IPS-20b (cell line): ENCODE measurements at regions not wholly inside any gene's neighbourhood (a gene's known extent, or its start where the extent isn't known, plus 50 kb on each side); places are given as distances from the start of the nearest gene placed in this dataset.

Source experiments
- H3K27ac ChIP-seq: one replicate; pipeline ENCODE4 v1.5.1; 2013; ENCODE audit warnings: low read length
- H3K27me3 ChIP-seq: 2 replicates; pipeline ENCODE4 v1.6.1; 2013; ENCODE audit warnings: mild to moderate bottlenecking, low read length, inconsistent platforms; ENCODE audit not compliant: insufficient read depth
- H3K36me3 ChIP-seq: 2 replicates; pipeline ENCODE4 v1.6.1; 2013; ENCODE audit warnings: low read depth, mild to moderate bottlenecking, inconsistent platforms, low read length, moderate library complexity; ENCODE audit not compliant: insufficient read depth
- H3K4me1 ChIP-seq: 2 replicates; pipeline ENCODE4 v1.6.1; 2013; ENCODE audit warnings: mild to moderate bottlenecking, control low read depth, inconsistent platforms, low read length, moderate library complexity; ENCODE audit not compliant: insufficient read depth
- H3K4me3 ChIP-seq: 2 replicates; pipeline ENCODE4 v1.5.1; 2013; ENCODE audit warnings: mild to moderate bottlenecking, low read length, inconsistent platforms
- H3K9ac ChIP-seq: 2 replicates; pipeline ENCODE4 v1.6.1; 2013; ENCODE audit warnings: low read depth, mild to moderate bottlenecking, inconsistent platforms, low read length, moderate library complexity
- H3K9me3 ChIP-seq: 2 replicates; pipeline ENCODE4 v1.6.1; 2013; ENCODE audit warnings: mild to moderate bottlenecking, low read depth, low read length, inconsistent platforms; ENCODE audit not compliant: insufficient read depth

DNA sequence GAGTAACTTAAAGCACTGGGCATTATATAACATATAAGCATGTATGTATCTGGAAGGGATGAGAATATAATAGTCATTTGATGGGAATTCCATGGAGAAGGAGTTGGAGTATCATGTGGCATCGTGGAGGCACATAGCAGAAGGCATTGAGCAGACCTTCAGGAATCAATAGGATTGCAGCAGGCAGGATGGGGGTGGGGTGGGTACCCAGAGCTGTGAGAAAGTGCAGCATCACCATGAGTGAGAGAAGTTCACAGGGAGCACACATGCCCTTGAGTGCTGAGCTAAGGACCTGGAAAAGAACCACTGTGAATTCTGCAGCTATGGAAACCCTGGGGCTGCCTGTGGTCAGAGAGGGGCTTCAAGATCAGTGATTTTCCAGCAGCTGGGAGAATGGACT is 57.3 kb downstream of the MED10 start:
- H3K9ac ChIP-seq = no peak overlapping the region
- H3K27ac ChIP-seq = no peak overlapping the region
- no peak overlapping the region for H3K4me3 ChIP-seq
- no peaks in the 10 kb centered on the region for H3K9me3 ChIP-seq
- no peaks in the 10 kb centered on the region for H3K4me1 ChIP-seq
- H3K27me3 ChIP-seq = peaks cover 40% of the 10 kb centered on the region
- H3K36me3 ChIP-seq = no peaks in the 10 kb centered on the region

DNA sequence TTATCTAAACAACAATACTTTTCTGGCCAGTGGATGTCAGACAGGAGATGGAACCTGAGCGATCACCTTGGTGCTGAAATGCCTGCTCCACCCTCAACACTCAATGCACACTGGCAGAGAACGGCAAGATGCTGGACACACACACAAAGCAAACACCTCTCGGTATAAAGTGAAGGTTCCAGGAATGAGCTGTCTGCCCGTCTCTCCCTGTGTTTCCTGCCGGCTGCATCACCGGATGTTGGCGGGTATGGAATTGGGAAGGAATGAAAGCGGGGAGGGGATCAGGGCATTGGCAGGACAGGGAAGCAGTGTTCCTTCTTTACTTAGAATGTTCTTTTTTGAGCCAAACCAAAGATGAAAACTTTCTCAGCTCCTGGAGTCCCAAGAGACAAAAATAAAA is 59.2 kb downstream of the MED10 start:
- Histone ChIP-seq H3K27ac (no peak overlapping the region), H3K4me1 (no peaks in the 10 kb centered on the region), H3K4me3 (no peak overlapping the region), H3K36me3 (no peaks in the 10 kb centered on the region), H3K9me3 (no peaks in the 10 kb centered on the region), H3K27me3 (peaks cover 45% of the 10 kb centered on the region), H3K9ac (no peak overlapping the region)

- Histone ChIP-seq H3K27me3 (peaks cover 47% of the 10 kb centered on the region), H3K27ac (no peak overlapping the region), H3K4me3 (no peak overlapping the region), H3K9ac (no peak overlapping the region), H3K36me3 (no peaks in the 10 kb centered on the region), H3K4me1 (no peaks in the 10 kb centered on the region), H3K9me3 (no peaks in the 10 kb centered on the region)
Observed at GRCh38 chr5:6317116-6317798, 61.1 kb downstream of the MED10 start.

GRCh38 chr5:6315580-6315979 is 62.8 kb downstream of the MED10 start:
- Histone ChIP-seq H3K4me1 (no peaks in the 10 kb centered on the region), H3K27ac (no peak overlapping the region), H3K9ac (no peak overlapping the region), H3K27me3 (peaks cover 50% of the 10 kb centered on the region), H3K4me3 (no peak overlapping the region), H3K36me3 (no peaks in the 10 kb centered on the region), H3K9me3 (no peaks in the 10 kb centered on the region)

DNA sequence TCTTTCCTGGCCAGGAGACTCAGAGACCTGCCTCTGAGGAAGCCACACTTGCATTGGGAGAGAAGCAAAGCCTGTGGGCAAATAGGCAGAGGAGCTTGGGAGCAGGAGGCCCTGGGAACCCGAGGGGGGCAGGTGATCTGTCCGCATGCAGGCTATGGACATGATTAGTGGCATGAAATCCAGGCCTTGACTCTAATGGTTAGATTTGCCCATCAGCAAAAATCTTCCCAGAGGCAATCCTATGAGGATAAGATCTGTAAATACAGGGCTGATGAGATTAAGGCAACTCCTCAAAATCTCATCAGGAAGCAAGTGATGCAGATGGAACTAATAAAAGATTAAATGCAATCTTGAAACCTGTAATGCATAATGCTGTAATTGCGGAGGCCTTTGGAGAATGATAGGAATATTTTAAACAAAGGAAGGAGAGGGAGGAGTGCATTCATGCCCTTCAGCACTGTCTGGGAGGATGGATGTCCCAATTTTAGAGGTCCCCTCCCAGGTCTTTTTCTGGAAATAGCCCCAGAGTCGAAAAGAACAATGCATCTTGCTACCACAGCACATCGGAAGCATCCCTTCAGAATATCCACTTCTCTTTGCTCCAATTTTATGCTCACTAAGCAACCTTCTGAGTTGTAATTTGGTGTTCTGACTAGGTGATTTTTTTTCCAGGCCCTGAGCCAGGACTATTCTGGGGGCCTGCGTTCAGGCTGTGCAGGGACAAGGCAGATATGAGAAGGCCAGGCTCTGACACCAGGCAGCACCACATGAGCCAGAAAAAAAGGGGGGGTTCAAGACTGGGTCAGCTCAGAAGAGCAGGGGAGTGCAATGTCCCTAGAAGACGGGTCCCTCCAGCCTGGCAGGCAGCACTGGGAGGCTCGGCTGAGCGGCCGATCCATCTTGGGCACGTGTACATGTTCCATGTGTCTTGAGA is 66.5 kb downstream of the MED10 start:
- H3K4me3 ChIP-seq = no peak overlapping the region
- no peaks in the 10 kb centered on the region for H3K4me1 ChIP-seq
- peaks cover 64% of the 10 kb centered on the region for H3K27me3 ChIP-seq
- no peak overlapping the region for H3K9ac ChIP-seq
- no peaks in the 10 kb centered on the region for H3K9me3 ChIP-seq
- no peak overlapping the region for H3K27ac ChIP-seq
- no peaks in the 10 kb centered on the region for H3K36me3 ChIP-seq

DNA sequence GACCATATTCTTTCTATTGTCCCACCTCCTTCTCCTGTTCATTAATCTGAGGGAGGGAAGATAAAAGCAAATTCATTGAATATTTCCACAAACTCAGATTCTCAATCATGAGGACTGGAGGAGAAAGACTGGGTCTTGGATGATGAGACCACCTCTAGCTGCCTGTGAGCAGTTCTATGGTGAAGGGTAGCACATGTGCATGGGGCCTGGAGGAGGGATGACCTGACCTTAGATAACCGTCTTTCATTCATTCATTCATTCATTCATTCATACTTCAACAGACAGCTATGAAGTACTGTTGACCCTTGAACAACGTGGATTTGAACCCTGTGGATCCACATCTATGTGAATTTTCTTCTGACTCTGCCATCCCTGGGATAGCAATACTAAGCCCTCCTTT is 68.4 kb downstream of the MED10 start:
- no peak overlapping the region for H3K27ac ChIP-seq
- peaks cover 69% of the 10 kb centered on the region for H3K27me3 ChIP-seq
- no peak overlapping the region for H3K9ac ChIP-seq
- H3K36me3 ChIP-seq = no peaks in the 10 kb centered on the region
- H3K4me3 ChIP-seq = no peak overlapping the region
- H3K4me1 ChIP-seq = no peaks in the 10 kb centered on the region
- H3K9me3 ChIP-seq = no peaks in the 10 kb centered on the region

DNA sequence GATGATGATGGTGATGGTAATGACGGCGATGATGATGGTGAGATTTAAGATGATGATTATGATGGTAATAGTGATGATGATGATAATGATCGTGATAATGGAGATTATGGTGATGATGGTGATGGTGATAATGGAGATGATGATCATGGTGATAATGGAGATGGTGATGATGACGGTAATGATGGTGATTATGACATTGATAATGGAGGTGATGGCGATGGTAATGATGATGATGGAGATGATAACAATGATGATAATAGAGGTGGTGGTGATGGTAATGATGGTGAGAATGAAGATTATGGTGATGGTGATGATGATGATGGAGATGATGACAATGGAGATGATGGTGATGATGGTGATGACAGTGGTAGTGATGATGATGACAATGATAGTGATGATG is 69.7 kb downstream of the MED10 start:
- no peak overlapping the region for H3K4me3 ChIP-seq

GRCh38 chr5:6307304-6307703 is 71.0 kb downstream of the MED10 start:
- H3K9ac ChIP-seq = no peak overlapping the region
- H3K4me3 ChIP-seq = no peak overlapping the region
- H3K27ac ChIP-seq = no peak overlapping the region
- no peaks in the 10 kb centered on the region for H3K36me3 ChIP-seq
- H3K9me3 ChIP-seq = no peaks in the 10 kb centered on the region
- H3K27me3 ChIP-seq = peaks cover 85% of the 10 kb centered on the region
- no peaks in the 10 kb centered on the region; the same call in 1 of the 2 replicates for H3K4me1 ChIP-seq

More for the DNA sequence above, 69.7 kb downstream of the MED10 start:
- H3K27ac ChIP-seq = no peak overlapping the region
- no peaks in the 10 kb centered on the region for H3K4me1 ChIP-seq
- H3K9me3 ChIP-seq = no peaks in the 10 kb centered on the region
- no peaks in the 10 kb centered on the region for H3K36me3 ChIP-seq
- H3K27me3 ChIP-seq = peaks cover 73% of the 10 kb centered on the region
- H3K9ac ChIP-seq = no peak overlapping the region

DNA sequence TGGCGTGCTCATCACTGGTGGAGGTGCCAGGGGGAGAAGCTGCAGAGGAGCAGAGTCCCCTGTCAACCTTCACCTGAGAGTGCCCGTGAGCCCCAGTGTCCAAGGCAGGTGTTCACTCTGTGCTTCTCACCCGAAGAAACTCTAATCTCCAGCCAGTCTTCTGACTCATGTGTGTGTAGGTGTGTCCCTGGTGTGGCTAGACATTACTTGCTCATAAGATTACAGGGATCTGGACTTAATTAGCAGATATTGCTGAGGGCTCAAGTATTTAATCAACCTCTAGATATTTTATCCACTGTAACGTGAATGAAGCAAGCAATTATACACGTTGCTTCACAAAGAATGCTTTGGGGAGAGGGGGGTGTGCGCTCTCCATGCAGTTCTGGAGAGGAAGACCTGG is 72.5 kb downstream of the MED10 start:
- H3K36me3 ChIP-seq = no peaks in the 10 kb centered on the region
- H3K9me3 ChIP-seq = no peaks in the 10 kb centered on the region
- H3K27me3 ChIP-seq = peaks cover 97% of the 10 kb centered on the region
- no peak overlapping the region for H3K4me3 ChIP-seq
- no peak overlapping the region for H3K9ac ChIP-seq
- no peaks in the 10 kb centered on the region; the same call in 1 of the 2 replicates for H3K4me1 ChIP-seq
- H3K27ac ChIP-seq = no peak overlapping the region

DNA sequence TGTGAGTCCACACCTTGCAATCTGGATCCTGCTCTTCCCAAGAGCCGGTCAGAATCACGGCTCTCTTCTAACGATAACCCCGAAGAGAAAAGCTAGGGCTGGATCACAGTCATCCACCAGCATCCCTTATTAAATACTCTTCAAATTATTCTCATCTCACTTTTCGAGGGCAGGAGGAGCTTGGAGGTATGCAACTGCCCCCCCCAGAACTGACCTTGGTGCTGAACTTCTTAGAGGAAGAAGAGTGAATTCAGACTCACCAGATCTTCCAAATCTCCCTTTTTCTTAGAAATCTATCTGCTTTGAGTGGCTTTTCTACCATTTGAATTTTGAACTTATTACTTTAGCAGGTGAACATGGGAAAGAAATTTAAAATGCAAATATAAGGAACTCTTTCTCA is 75.7 kb downstream of the MED10 start:
- H3K9me3 ChIP-seq = no peaks in the 10 kb centered on the region
- H3K36me3 ChIP-seq = no peaks in the 10 kb centered on the region
- no peak overlapping the region for H3K27ac ChIP-seq
- H3K4me1 ChIP-seq = no peaks in the 10 kb centered on the region; the same call in 1 of the 2 replicates
- no peak overlapping the region for H3K9ac ChIP-seq
- H3K27me3 ChIP-seq = peaks cover 87% of the 10 kb centered on the region
- no peak overlapping the region for H3K4me3 ChIP-seq

DNA sequence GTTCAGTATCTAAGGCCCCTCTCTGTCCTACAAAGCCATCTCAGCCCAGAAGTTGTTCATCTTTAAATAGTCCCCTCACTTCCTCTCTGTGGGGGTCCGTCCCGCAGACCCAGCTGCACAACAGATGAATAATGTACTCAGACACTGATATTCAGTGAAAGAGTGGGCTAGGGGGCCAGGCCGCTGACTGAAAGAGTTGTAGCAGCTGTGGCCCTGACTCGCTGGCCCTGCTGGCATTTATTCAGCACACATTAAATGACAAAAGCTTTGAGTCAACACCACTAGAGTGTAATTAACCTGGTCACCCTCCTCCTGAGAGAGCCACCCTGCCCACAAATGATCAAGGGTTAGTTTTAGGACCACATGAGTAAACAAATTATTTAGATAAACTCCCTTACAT is 76.3 kb downstream of the MED10 start:
- no peaks in the 10 kb centered on the region; the same call in 1 of the 2 replicates for H3K4me1 ChIP-seq
- H3K9ac ChIP-seq = no peak overlapping the region
- H3K27me3 ChIP-seq = peaks cover 81% of the 10 kb centered on the region
- no peak overlapping the region for H3K27ac ChIP-seq
- no peak overlapping the region for H3K4me3 ChIP-seq
- no peaks in the 10 kb centered on the region for H3K9me3 ChIP-seq
- no peaks in the 10 kb centered on the region for H3K36me3 ChIP-seq

DNA sequence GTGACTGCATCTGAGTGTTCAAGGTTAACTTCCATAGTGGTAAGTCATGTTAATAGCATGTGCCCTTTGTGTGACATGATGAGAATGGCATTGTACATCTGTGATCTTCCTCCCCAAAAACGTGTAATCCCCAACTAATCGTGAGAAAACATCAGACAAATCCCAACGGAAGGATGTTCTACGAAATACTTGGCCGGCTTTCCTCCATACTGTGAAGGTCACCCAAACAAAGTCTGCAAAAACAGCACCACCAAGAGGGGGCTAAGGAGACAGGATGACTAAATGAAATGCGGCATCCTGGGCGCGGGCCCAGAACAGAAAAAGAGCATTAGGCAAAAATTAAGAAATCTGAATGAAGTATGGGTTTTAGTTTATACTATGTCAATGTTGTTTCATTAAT is 81.8 kb downstream of the MED10 start:
- H3K36me3 ChIP-seq = no peaks in the 10 kb centered on the region
- H3K4me3 ChIP-seq = no peak overlapping the region
- no peak overlapping the region for H3K9ac ChIP-seq
- H3K27ac ChIP-seq = no peak overlapping the region
- H3K9me3 ChIP-seq = no peaks in the 10 kb centered on the region
- H3K27me3 ChIP-seq = peaks cover 30% of the 10 kb centered on the region
- no peaks in the 10 kb centered on the region for H3K4me1 ChIP-seq
